GM19238 (cell line): ENCODE measurements at regions not wholly inside any gene's neighbourhood (a gene's known extent, or its start where the extent isn't known, plus 50 kb on each side); places are given as distances from the start of the nearest gene placed in this dataset.
"Not testable (repeated sequence)": the region's sequence is repeated elsewhere in the genome, so short reads cannot be mapped to it uniquely, and the experiment has no call there.

Source experiments
- DNase-seq: peaks from one replicate; pipeline ENCODE4 v3.0.0; 2011; ENCODE audit warnings: low spot score; ENCODE audit not compliant: insufficient read length

DNA sequence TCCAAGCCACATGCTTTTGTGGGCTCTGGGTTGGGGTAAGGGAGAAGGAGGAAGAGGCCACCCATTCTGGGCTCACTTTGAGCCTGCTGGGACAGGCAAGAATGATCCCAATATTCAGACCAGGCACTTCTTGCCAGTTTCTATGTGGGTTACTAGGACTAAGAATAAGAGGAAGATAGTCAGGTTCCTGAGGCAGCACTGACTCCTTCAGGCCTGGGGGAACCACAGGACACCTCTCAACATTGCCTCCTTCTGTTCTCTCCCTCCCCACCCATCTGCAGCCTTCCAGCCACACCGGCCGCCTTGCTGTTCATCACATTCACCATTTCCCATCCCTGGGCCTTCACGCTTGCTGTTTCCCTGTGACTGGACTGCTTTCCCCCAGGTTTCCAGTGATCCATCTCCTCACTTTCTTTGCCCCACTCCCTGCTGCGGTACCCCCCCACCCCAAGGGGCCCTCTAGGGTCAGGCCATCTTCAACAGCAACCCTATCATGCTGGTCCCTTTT is 69.2 kb upstream of the SIRPA start:
- no peak for DNase-seq

DNA sequence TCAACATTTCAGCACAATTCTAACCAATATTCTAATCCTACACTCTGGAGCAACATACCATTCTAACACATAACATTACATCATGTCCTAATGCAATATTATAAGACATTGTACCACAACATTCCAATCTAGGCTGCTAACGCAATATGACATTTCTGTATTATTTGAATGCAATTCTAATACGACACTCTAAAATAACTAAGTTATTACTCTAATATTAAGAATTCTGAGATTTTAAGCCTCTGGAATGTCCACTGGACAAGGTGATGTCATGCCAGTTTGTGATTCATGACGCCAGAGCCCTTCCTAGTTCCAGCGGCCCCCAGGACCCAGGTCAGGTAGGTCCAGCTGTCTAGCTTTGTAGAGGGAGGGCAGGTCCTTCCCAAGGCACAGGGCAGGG is 69.7 kb upstream of the SIRPA start:
- no peak for DNase-seq

DNA sequence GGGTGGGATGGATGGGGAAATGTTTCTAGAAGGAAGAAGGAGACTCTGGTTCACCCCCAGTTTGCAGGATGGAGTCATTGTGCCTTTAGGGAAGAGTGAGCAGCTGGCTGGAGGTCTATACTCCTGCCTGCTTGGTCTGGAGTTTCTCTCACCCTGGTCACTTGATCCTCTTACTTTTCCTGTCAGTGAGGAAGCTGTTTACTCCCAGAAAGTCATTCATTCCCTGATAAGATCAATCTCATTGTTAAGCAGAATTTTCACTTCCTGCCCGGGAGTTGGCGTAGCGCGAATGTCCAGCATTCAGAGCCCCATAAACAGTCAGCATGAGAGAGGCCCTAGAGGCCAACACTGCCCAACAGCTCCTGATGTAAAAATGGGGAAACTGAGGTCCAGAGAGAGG is 70.4 kb upstream of the SIRPA start:
- no peak for DNase-seq

DNA sequence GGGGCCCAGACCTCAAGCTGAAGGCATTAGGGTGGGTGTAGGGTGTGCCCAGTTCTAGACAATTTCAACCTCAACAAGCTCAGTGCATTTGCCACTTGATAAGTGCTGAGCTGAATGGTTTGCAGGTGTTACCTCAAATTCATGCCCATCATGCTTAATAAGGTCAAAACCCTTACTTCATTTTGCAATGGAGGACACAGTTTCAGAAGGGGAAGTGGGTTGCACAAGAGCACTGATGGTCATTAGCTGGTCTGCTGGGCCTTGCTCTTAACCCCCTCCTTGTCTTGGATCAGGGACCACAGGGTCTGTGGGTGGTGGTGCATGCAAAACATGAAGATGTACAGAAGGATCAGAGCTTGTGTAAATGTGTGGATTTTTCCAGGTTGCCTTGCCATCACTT is 71.0 kb upstream of the SIRPA start:
- DNase-seq: no peak

DNA sequence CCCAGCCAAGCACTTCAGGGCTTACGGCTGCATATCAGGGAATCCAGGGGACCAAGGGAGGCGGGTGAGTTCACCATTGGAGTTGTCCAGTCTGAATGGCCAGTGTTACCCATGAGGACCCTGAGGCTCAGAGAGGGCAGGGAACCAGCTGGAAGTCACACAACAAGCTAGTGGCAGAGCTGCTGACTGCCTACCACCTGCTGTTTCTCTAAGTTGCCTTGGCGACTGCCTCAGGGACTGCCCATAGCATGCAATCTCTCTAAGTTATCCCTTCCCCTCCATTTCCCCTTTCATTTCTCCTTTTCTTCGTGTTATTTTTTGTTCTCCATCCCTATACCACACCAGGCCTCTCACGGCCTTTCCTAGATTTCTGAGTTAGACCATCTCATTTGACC is 71.8 kb upstream of the SIRPA start:
- no peak for DNase-seq

DNA sequence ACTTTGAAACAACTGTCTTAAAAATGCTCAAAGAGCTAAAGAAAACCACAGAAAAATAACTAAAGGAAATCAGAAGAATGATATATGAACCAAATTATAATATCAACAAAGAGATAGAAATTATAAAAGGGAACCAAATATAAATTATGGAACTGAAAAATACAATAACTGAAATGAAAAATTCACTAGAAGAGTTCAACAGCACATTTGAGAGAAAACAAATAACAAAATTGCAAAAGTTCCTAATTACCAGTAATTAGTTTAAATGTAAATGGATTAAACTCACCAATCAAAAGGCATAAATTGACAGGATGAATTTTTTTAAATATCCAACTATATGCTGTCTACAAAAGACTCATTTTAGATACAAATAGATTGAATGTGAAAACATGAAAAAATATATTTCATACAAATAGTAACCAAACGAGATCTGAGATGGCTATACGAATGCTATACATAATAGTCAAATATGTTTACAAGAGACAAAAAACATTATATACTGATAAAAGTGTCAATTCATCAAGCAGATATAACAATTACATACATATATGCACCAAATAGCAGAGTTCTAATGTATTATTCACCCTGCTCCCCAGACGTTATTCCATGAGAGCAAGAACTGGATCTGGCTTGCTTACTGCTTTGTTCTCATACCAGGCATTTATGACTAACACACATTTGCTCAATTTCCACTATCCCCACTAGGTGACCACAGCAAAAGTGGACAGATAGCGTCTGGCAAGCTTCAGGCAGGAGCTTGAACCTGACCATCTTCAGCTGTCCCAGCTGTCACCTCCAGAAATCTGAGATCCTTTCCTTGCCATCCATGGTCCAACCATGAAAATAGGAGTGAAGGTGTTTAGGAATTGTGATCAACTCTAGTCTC is 72.4 kb upstream of the SIRPA start:
- DNase-seq: no peak

DNA sequence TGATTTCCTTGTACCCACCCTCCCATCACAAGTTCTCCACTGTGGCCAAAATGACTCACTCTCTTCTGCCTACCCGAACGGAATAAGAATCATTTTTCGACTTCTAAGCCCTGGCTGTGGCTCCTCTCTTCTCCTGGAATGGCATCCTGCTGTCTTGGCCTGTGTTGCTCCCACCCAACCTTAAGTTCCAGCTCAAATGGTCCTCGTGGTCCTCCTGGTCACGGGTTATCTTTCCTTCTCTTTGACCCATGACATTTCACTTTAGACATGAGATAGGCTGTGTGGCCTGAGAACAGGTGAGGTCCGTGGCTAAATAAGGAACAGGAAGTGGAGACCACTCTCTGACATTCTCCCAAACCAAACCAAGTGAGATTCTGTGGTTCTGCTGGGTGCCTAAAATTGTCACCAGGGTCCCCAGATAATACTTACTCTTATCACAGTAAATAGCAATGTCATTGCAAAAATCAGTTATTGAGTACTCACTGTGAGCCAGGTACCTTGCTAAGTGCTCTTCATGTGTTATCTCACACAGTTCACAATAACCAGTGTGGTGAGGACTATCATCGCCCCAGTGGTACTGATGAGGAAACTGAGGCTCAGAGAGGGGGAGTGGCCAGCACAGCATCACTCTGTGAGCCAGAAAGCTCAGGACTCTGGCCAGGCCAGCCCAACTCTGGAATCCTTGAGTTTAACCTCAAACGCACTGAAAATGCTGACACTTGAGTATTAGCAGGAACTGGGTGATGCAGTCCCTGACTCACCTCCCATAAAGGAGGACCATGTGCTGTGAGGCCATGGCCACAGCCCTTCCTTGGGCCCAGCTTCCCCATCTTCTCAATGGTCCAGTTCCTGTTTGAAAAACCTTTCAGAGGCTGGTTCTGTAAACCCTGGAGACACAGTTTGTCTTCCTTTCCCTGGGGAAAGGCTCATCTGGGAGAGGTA is 74.8 kb upstream of the SIRPA start:
- no peak for DNase-seq

DNA sequence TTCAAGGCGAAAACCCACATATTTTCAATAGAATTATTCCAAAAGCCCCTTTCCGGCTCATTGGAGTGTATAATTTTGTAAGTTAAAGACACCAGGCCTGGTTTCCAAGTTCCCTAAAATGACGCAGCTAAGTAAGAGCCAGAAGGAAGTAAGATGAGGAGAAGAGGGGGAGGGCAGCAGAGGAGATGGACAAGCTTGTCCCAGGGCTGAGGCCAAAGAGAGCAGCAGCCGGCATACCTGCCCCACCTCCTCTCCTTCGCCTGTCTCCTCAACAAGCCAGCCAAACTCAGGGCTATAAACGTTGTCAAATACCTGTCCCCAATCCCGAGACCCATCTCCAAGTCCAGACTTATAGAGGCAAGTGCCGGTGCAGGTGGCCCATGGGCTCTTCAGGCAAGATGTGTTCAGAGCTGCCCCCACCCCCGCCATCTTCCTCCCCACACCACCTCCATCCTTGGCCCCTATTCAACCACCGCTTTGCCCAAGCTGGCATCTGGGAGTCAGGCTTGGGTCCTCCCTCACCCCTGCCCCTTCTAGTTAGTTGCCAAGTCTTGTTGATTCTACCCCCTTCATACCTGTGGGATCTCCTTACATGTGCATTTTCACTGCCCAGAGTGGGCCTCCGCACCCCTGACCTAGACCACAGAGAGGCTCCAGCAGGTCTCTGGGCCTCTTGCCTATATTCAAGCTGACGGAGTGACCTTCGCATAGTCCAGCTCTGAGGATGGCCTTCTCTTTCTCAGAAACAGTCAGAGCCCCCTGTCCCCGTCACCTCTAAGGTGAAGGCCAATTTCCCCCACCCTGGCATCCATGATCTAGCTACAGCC is 75.7 kb upstream of the SIRPA start:
- no peak for DNase-seq

DNA sequence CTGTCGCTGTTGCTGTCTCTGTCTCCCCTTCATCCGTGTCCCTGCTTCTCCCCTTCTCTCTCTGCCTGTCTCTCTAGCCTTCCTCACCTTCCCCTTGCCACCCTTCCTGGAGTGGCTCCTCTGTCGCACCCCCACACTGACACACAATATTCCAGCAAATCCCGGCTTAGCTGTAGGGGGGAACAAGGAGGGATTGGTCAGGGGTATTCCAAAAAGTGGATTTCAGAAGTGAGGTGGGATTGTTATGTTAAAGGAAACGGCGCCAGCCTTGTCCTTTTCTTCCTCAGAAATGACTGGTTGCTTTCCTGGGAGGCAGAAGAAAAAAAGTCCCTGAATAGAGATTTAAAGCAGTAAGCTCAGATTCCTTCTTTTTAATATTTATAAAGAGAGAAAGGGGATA is 76.3 kb upstream of the SIRPA start:
- no peak for DNase-seq

DNA sequence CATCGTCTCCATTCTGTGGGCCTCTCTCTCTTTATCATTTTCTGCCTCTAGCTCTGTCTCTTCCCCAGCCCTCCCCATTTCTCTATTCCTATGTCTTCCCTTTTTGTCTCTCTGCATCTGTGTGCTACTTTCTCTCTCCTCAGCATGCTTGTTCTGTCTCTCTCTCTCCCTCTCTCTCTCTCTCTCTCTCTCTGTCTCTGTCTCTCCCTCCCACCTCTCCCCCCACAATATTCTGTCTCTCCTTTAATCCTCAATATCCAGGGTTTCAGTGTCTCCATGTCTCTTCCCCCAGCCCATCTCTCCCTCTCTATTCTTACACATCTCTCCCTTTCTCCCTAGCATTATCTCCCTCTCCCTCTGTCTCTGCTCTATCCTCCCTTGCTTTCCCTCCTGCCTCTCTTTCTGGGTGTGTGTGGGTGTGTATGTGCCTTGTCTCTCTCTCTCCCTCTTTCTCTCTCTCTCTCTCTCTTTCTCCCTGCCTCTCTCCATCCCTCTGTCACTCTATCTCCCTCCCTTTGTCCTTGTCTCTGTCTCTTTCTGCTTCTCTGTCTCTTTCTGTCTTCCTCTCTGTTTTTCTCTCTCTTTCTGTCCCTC is 76.9 kb upstream of the SIRPA start:
- no peak for DNase-seq

DNA sequence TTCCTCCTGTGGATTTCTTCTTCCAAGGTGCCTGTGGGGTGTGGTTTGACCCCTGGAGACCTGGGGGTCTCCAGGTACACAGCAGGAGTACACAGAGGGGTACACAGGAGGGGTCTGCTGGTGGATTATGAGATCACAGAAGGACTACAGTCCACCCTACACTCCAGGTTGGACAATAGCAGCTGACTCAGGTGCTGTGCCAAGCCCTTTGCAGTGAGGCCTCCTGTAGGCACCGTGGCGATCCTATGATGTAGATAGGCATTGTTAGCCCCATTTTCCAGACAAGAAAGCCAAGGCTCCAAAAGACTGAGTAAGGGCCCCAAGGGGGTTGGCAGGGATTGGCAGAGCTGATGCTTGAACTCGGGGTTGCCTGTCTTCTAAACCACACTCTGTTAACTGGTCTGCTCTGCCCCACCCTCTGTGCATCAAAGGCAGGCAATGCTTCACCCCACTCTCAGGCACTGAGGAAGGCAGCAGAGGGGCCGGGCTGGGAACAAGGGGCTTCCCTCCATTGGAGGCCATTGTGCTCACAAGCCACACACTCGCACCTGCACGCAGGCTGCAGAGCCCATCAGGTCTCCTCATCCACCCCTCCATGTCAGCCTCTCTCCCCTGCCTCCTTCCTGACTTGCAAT is 77.5 kb upstream of the SIRPA start:
- DNase-seq: no peak

DNA sequence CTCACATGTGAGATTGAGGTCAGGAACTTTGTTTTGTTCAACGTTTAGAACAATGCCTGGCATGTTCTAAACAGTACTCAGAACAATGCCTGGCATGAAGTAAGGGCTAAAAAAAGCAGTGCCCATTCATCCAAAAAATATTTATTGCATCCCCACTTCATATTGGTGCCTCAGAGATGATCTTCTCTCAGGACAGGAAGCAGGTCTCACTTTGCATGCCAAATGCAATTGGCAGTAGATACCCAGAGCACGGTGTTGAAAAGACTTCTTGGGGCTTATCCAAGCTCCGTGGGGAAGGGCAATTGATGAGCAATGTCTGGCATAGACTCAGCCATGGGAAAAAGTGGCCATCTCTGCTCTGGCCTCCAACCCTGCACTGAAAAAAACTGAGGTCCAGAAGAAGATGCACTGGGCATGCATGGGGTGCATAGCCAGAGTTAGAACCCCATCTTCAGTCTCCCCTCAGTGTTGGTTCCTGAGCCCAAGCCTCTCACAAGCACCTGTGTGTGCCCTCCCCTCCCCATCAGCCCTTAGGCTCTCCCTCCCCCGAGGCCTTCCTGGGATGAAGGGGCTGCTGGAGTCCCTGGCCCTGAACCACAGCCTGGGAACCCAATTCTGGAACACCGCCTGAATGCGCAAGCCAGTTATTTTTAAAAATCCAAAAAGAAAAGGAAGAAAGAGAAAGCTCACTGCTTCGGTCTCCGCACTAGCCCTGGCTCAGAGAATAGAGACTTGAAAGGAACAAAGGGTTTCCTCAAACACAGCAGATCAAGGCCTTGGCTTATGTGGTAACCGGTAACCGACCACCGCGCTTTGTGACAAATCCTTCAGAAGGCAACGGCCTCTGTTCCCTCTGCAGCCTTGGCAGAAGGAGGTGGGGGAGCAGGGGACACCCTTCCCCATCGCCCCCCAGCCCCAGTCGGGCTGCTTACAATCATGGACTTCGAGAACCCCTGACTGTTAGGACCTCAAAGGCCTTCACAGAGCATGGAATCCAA is 78.5 kb upstream of the SIRPA start:
- DNase-seq: no peak

DNA sequence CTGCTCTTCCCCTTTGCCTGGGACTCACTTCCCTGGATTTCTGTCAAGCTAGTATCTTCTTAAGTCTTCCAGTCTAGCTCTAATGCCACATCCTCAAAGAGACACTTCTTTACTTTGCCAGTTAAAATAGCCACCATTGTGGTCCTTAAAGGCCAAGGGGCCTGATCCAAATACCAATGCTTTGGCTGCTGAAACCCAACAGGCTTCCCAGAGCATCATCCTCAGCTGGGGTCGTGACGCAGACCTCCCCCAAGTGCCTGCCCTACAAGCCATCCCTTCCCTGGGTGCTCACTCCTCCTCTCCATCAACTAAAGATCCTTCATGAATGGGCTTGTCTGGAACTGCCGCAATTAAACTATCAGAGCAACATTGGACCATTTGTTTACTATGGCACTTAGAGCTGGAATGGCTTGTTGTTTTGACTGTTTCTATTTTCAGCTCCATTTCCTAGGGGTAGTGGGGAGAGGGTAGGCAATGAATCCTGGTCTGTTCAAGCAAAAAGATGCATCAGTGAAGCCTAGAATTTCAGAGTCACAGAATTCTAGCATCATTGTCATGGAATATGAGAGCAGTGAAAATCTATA is 79.6 kb upstream of the SIRPA start:
- DNase-seq: no peak

DNA sequence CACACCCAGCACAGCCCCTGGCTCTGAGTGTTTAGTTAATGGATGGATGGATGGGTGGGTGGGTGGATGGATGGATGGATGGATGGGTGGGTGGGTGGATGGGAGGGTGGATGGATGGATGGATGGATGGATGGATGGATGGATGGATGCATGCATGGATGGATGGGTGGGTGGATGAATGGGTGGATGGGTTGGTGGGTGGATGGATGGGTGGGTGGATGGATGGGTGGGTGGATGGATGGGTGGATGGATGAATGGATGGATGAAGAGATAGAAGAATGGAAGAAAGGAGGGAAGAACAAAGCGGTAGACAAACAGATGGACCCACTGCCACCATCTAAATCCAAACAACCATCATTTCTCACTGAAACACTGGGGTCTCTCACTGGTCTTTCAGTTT is 80.3 kb upstream of the SIRPA start:
- DNase-seq: not testable (repeated sequence)

DNA sequence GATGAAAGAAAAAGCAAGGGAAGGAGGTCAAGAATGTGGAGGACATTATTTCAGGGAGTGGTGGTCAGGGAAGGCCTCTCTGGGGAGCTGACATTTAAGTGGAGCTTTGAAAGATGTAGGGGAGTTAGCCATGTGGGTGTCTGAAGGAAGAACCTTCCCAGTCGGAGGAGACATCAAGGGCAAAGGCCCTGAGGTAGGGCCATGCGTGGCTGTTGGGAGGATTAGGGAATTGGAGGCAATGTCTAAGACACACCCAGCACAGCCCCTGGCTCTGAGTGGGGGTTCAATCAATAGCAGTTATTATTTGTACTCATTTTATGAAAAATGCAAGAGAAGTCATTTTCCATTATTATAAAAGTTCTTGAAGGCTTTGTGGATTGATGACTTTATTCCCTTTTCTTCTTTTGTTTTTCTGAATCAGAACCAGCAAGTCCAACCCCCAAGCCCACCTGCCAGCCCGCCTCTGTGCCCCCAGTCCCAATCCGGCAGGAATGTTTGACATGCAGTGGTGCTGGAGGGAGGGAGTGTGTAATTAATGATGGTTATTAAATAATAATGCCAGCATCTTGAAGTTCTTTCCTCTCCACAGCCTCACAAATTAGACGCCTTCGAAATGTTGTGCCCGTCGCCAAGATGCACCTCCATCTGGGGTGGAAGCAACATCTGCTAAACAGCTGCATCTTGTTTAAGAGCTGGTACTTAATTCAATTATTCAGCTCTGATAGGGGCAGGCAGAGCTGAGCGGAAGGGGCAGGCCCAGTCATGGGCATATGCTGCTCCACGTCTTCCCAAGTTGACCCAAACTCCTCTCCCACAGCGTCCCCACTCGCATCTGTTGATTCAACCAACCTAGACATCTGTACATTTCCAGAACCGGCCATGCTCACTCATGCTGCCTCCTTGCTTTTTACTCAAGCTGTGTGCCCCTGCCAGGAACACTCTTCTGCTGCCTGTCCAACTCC is 81.3 kb upstream of the SIRPA start:
- DNase-seq: no peak

DNA sequence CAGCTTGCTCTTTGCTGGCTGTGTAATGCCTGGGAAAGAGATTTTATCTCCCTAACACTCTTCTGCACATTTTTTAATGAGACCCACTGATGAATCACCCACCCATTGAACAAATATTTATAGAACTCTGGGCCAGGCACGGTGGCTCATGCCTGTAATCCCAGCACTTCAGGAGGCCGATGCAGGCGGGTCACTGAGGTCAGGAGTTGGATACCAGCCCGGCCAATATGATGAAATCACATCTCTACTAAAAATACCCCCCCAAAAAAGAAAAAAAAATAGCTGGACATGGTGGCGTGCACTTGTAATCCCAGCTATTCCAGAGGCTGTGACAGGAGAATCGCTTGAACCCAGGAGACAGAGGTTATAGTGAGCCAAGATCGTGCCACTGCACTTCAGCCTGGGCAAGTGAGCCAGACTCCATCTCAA is 82.1 kb upstream of the SIRPA start:
- no peak for DNase-seq

DNA sequence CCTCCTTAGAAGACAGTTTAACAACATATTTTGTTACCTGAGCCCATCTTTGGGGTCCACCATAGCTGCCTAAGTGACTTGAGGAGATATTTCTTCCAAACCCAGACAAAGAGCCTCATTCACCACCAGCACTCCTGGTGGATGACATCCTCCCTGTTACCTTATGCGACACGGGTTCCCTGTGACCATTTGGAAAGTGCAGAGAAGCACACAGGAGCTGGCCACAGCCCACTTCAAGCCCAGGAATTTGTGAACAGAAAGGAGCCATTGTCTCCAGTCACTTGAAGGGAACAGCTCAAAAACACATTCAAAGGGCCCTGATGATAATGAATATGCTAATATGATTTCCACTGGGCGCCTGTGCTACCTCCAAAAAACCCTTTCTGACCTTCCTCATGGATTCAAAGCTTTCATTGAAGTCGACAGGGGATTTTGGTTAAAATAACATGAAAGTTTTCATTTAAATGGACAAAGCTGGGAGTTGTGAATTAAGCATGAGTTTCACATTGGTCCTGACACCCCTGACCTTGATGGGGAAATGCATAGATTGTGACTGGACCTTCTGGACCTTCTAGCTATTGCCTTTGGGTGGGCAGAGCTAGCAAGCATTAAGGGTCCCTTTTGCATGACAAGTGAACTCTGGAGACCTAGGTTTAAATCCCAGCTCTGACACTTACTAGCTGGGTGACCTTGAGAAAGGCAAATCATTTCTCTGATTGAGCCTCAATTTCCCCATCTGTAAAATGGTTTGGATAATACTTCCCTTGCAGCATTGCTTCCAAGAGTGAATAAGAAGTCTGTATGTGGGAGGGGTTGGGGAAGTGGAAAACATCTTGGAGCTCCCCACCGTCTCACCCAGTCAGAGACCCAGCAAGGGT is 83.3 kb upstream of the SIRPA start:
- no peak for DNase-seq
